HG02642 (cell line): ENCODE measurements at regions not wholly inside any gene's neighbourhood (a gene's known extent, or its start where the extent isn't known, plus 50 kb on each side); places are given as distances from the start of the nearest gene placed in this dataset.
"Not testable (repeated sequence)": the region's sequence is repeated elsewhere in the genome, so short reads cannot be mapped to it uniquely, and the experiment has no call there.

Experiments
- ATAC-seq: cut with Tn5 transposase; IDR thresholded peaks from one replicate; pipeline ENCODE4 v1.9.1; 2021; ENCODE audit warnings: mild to moderate bottlenecking; ENCODE audit not compliant: unreplicated experiment, poor library complexity

DNA sequence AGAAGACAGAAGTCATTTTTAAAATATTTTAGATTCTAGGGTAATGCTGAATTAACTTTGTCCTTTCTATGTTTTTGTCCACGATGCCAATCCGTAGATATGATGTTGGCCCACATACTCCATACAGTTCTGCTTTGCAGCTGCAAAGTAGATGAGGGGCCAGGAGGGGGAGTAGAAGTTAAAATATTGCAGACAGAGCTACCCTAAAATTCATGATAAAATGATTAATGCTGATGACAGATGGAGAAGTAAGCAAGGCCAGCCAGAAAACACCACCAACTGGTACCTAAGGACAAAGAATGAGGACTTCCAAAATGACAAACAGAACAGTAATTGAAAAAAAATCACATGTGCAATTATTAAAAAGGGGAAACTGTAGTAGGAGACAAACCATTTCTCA, 756.6 kb upstream of the ARPP21 start:
- ATAC-seq, result no peak

DNA sequence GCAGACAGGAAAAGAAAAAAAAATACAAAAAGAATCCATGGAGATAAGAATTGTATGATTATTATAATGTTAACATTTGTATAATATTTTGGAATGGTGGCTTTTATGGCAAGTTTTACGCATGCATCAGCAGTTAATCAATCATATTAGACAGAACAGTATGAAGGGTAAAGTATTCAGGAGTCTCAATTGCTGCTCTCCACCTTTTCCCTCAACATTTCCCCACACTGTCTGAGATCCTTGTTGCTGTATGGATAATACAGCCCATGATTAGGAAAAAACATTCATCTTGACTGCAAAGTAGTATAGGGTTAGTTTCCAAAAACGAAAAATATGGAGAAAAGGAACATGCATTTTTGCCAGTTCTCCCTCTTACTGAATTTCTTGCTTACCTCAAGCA, 755.3 kb upstream of the ARPP21 start:
- no peak for ATAC-seq

DNA sequence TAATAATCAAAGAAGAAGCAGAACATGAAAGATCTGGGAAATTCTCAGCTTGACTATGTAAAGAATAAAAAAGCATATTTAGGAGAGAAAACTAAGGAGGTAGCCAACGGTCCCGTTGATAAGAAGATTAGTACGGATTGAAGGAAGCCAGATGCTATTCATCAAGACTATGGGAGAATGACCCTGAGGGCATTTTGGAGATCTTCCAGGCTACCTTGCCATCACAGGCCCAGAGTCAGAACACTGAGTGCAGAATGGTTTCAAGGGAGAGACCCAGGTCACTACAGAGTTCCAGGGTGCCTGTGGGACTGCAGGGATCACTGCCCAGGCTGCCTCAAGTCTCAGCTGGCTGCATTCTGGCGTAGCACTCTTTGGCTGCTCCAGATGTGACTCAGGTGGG, 752.9 kb upstream of the ARPP21 start:
- no peak for ATAC-seq

DNA sequence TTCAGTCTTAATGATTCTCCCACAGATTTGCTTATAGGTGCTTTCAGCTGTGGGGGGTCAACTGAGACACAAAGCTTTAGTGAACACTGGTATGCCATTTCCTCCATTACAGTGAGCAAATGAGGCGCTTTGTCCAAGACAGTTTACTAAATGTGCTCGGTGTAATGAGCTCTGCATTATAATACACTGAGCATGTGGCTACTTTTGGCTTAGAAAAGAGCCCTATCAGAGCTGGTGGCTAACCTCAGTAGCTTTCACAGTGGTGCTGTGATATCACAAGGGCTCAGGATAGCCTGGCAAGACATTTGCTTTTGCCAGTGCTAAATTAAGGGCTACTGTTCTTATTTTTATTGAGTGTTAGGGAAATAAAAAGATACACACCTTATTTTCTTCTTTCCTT, 749.7 kb upstream of the ARPP21 start:
- no peak for ATAC-seq

DNA sequence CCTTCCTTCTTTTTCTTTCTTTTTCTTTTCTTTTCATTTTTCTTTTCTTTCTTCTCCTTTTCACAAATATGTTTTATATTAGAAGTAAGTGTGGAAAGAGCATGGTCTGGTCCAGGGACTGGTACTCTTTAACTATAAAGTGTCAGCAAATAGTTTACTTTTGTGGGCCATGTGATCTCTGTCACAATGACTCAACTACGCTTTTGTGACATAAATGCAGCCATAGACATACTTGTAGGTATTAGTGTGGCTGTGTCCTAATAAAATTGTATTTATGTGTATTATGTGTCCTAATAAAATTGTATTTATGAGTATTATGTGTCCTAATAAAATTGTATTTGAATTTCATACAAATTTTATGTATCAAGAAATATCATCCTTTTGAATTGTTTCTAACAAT, 749.1 kb upstream of the ARPP21 start:
- ATAC-seq, result no peak

DNA sequence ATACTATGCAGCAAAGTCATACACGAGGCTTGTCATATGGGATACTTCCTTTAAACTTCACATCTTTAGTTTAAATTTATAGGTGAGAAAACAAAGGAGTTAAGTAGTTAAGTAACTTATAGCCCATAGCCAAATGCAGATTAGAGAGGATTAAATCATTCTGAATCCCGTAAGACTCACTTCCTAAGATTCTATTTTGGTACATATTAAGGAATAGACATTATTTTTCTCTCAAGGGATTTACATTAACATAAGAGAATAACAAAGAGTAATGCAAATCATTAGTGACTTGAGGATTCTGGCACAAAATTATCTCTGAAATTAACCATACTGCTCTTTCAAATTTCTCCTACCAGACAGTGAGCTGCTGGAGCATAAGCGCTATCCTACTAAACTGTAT, 747.4 kb upstream of the ARPP21 start:
- ATAC-seq, result no peak

DNA sequence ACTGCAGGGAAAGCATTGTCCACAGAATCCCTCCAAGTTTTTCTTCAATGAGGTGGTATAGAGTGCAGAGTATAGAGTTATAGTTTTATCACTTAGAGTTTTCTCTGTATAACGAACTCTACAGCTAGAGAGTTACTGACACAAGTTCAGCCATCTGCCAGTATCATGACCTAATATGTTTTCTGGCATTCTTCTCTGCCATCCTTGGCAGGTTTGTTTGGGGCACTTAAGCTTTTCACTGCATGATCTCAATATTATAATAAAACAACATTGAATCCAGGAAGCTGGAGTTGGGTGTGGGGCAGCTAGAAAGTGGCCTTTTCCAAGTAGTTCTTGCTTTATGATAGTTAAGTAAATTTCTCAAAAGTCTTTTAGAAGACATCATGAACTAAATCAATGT, 743.5 kb upstream of the ARPP21 start:
- no peak for ATAC-seq

DNA sequence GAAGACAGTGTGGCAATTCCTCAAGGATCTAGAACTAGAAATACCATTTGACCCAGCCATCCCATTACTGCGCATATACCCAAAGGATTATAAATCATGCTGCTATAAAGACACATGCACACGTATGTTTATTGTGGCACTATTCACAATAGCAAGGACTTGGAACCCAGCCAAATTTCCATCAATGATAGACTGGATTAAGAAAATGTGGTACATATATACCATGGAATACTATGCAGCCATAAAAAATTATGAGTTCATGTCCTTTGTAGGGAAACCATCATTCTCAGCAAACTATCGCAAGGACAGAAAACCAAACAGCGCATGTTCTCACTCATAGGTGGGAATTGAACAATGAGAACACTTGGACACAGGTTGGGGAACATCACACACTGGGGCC, 729.6 kb upstream of the ARPP21 start:
- ATAC-seq, result not testable (repeated sequence)

DNA sequence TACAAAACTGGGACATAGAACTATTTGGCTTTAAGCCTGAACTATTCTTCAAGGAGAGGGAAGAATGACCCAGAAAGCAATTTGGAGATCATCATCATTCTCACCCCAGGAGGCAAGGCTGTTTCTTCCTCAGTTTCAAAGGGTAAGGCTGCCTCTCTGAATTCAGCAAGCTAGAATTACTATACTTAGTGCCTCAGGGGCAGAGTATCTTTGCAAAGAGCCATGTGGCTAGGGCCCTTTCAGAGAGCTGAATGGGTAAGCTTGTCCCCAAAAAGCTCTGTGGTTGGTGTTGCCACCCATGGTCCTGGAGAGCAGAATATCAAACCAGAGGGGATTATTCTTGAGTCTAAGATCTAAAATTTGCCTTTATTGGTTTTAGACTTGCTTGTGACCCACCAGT, 720.3 kb upstream of the ARPP21 start:
- no peak for ATAC-seq

DNA sequence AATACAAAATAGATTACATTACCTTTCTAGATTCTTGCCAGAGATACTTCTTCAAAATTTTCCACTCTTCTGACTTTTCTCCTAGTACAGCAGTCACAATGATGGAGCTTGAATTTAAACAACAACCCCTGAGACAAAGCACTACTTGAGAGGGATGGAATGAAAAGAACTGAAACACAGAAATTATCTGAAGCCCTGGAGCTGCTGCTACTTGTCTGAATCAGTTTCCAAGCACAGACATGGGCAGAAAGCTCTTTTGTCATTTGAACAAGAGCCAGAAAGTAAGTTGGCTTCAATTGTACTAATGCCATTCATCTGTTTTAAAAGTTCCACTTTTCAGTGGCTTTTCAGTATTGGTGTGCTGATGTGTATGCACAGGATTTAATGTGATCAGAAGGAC, 718.5 kb upstream of the ARPP21 start:
- ATAC-seq, result no peak

DNA sequence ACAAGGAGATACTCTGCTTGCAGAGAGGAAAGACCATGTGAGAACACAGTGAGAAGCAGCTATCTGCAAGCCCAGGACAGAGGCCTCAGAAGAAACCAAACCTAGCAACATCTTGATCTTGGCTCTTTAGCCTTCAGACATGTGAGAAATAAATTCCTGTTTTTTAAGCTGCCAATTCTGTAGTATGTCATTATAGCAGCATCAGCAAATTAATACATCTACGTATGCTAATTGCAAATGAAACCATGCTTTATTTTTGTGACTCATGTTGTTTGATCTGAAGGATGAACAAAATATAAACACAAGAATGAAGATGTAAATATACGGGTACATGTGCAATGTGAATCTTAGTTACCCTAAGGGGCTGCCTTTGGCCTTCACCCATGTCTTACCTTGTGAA, 714.4 kb upstream of the ARPP21 start:
- no peak for ATAC-seq

DNA sequence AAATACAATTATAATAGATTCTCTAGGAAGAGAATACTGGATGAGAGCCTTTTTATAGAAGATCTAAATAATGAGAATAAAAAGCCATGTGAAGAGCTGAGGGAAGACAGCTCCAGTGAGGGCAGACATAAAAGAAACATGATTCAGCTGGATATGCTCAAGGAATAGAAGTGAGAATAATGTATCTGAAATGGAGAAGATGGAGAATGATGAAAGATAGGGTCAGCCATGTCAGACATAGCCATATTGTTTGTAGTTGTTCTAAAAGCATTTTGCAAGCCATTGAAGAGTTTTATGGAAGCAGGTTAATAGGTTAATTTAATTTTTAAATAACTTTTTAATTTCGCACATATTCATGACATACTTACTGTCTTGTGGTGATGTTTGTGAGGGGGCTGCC, 713.5 kb upstream of the ARPP21 start:
- ATAC-seq, result no peak

DNA sequence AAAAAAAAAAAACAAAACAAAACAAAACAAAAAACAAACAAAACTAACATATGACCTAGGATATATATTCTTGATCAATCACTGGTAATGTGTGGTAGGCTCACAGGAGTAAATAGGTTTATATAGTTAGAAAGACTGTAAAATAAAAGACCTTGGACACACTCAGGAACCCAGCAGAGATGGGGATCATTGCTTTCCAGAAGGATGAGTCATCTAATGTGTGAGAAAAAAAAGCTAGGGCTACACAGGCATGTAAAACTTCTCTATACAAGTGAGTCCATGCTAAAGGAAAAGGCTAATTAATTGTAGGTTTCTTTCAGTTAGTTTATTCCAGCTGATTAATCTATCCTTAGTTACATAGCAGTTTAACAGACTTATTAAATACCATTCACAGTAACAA, 710.3 kb upstream of the ARPP21 start:
- ATAC-seq, result no peak

DNA sequence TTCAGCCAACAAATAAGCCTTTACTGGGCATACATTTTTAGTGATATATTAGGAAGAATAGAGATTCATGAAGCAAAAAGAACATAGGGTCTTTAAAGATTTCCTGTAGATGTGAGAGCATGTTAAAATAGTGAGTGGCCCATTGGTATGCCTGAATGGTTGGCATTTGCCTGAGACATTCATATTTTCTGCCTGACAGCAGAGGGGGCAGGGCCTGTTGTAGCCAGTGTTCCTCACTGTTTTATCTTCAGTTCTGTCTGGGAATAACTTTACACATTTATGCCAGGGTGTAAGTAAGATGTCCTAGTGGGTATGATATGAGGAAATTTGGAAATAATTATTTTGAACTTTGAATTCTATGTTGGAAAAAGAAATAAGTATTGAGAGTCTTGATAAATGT, 704.7 kb upstream of the ARPP21 start:
- no peak for ATAC-seq

DNA sequence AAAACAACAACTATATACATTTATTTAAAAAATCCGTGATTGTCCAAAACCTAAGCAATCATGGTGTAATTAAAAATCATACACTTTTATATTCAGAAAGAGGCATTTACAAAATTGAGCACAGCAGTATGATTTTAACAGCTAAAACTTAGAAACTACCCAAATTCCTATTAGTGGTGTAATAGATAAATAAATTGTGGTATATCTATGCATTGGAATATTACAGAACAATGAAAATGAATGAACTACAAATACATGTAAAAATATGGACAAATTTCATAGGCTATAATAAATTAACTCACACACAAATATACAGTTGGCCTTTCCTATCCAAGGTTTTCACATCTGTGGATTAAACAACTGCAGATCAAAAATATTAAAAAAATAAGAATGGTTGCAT, 700.5 kb upstream of the ARPP21 start:
- ATAC-seq, result no peak

DNA sequence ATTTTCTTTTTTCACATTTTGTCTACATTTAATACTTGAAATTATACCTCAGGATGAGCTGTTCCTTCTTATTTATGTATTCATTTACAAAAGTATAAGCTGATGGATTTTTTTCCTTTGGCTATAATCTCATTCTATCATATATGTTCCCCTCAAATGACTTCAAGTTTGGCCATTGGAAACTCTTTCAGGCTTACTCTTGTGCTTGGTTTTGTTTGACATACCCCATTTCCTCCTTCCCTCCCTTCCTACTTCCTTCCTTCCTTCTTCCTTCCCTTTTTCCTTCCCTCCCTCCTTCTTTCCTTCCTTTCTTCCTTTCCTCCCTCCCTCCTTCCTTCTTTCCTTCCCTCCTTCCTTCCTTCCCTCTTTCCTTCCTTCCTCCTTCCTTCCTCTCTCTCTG, 697.1 kb upstream of the ARPP21 start:
- ATAC-seq, result no peak

DNA sequence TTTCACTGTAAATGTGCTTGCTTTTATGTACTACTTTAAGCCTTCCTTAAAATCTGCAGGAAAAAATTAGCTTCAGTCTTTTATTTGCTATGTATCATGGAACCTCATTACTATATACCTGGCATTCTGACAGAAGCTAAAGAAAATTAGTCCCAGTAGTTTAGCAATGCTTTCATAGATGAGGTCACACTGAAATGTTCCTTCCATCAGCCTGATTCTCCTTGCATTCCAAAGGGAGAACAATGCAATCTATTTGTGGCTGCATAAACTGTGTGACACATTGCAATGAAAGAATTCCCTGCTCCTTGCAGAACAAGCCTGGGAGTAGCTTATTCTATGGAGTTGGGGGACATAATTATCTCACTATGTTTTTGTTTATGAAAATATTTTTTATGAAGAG, 691.5 kb upstream of the ARPP21 start:
- ATAC-seq, result no peak

DNA sequence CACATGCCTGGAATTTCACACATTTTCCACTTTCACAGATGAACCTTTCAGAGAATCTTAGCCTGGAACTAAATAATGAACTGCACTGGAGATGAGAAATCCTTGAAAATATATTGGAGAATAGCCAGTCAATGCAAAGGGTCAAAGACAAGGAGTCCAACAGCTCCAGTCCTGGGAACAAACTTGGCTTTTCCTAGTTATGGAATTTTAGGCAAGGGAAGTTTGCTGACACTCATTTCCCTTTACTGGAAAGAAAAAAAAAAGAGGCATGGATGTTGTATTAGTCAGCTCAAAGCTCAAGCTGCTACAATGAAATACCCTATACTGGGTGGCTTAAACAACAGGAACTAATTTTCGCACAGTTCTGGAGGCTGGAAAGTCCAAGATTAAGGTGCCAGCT, 690.8 kb upstream of the ARPP21 start:
- ATAC-seq, result no peak

DNA sequence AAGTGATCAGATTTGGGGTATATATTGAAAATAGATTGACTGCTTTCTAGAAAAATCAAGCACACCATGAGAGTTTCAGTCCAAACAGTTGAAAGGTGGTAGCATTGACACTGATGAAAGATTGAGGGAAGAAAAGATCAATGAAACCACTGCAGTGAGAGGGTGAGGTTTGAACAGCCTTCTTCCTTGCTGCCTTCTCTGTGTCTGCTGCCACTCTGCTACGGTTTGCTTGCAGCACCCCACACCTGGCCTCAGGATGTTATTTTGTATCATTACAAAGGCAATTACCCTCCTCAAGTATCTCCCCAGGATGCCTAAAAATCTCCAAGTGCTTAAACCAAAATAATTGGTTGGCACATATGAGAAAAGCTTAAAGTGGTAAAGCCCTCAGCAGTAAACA, 683.6 kb upstream of the ARPP21 start:
- ATAC-seq, result no peak

DNA sequence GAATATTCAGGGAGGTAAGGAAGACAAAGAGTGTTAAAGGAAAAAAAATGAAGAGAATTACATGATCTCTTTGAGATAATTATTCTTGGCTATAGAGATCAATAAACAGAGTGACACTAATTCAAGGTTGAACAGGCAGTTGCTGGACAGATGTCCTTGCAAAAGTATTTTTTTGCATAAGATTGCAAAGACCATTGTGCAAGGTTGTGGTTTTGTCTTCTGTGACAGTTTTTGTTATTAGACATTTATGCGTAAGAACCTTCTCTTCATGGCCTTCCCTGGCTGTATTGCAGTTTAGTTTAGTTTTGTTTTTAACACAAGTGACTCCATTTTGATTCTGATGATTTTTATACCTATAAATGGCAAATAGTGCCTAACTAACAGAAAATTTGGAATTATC, 682.8 kb upstream of the ARPP21 start:
- ATAC-seq, result no peak

DNA sequence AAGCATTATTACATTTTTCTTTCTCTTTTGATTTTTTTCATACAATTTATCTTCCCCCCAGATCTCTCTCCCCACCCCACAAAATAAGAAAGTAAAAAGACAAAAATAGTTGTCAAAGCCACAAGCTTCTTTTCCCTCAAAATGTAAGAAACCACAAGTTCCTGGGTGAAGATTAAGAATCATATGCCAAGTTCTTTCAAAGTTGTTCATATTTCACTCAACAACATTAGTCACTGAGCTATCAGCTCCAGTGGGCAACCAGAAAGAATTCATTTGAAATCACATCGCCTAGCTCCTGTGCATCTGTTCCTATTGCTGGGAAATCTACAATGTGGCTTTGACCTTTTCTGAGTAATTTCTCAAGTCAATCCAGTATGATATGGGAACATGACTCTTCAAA, 681.6 kb upstream of the ARPP21 start:
- no peak for ATAC-seq

DNA sequence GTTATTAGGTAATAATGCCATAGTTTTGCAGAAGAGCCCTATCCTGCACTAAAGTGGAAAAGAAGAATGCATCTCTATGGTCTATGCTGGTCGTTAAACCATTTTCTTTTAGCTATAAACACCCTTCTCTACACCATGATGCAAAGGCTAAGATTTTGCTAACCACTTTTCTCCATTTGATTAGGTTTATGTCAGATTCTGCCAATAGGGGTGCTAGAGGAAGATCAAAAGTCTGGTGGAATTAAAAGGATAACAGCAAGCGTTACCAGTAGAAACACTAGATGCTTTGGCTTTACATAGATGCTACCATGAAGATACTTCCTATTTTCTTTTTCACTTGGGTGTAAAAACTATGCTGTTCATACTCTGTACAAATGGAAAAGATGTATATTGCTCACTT, 669.8 kb upstream of the ARPP21 start:
- no peak for ATAC-seq

DNA sequence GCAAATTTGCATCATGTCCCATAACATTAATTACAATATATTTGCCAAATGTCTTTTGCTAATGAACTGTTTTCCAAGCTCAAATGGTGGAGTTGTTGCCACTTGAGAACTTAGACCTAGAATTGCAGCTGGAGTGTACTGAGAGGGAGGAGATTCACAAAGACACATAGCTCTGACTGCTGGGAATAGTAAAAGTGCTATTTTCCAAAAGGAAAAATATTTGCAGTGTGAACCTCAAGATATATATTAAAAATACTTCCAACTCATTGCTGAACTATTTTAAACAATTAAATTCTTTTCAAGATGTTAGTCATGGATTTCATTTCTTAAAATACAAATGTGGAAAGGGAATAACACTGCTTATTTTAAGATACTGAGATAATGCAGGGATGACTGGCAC, 666.8 kb upstream of the ARPP21 start:
- no peak for ATAC-seq

DNA sequence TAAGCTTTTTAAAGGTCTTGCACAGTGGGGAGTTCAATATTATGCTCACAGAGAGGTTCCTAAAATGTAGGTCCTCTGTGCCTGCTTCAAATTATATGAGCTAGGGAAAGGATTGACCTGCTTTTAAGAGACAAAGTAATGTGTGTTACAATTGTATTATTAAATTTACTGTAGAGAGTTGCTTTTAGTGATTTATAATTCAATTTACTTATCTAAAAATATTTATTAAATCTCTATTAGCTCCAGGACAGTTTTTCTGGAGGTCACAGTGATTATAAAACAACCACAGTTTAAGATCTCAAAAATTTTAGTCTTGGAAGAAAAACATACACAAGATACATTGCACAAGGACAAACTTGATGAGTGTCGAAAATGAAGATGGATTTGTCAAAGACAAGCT, 665.7 kb upstream of the ARPP21 start:
- ATAC-seq, result no peak
